ENCODE measurements at regions not wholly inside any gene's neighbourhood (a gene's known extent, or its start where the extent isn't known, plus 50 kb on each side); places are given as distances from the start of the nearest gene placed in this dataset.

DNA sequence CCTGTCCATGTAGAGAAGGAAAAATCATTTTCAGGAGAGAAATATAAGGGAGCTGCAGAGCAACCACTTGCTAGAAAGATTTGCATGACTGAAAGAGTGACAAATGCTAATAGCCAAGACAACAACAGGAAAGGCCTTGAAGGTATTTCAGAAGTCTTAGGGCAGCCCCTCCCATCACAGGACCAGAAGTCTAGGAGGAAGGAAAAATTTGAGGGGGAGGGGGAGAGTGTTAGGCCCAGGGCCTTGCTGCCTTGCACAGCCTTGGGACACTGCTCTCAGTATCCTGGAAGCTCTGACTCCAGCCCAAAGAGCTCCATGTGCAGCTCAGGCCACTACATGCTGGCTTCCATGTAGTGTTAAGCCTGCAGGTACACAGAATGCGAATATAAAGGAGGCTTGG lies 266.9 kb downstream of the GLI2 start:
- intact Hi-C loops (cut with micrococcal nuclease), result no loop called here
- Mint-ChIP-seq H3K27me3 (ENCODE audit: insufficient read depth) (peaks cover under 1% of the 10 kb centered on the region), H3K27ac (no peak overlapping the region), H3K9me3 (no peaks in the 10 kb centered on the region), H3K36me3 (ENCODE audit: low read depth) (no peaks in the 10 kb centered on the region), H3K4me1 (ENCODE audit: low read depth) (no peaks in the 10 kb centered on the region), H3K4me3 (no peak overlapping the region)
- no peak for DNase-seq (ENCODE audit: low spot score)

DNA sequence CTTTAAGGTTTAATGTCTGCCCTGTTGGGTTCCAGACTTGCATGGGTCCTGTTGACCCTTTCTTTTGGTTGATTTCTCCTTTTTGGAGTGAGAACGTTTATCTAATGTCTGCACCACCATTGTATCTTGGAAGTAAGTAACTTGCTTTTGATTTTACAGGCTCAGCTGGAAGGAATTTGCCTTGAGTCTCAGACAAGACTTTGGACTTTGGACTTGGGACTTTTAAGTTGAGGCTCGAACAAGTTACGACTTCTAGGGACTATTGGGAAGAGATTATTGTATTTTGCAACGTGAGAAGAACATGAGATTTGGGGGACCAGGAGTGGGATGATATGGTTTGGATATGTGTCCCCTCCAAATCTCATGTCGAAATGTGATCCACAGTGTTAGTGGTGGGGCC lies 267.7 kb downstream of the GLI2 start:
- Mint-ChIP-seq H3K4me1 (ENCODE audit: low read depth) (no peaks in the 10 kb centered on the region), H3K27me3 (ENCODE audit: insufficient read depth) (no peaks in the 10 kb centered on the region), H3K36me3 (ENCODE audit: low read depth) (no peaks in the 10 kb centered on the region), H3K4me3 (no peak overlapping the region), H3K27ac (no peak overlapping the region), H3K9me3 (no peaks in the 10 kb centered on the region)
- intact Hi-C loops (cut with micrococcal nuclease), result no loop called here
- DNase-seq (ENCODE audit: low spot score), result no peak

DNA sequence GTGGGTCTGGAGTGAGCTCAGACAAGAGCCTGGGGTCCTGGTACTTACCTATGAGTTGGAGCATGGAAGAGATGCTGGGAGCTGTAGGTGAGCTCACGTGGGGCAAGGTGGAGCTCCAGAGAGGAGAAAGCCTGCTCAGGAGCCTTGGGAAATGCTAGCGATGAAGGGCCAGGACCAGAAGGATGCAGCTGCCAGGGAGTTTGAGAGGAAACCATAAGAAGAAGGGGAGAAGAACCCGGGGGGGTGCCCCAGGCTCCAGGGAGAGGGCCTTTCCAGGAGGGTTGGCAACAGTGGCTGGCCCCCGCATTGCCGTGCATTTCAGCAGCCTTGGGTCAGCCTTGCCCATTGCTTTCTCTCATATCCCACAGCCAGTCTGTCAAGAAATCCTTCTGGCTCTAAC lies 268.7 kb downstream of the GLI2 start:
- intact Hi-C loops (cut with micrococcal nuclease), result no loop called here
- H3K4me1 Mint-ChIP-seq (ENCODE audit: low read depth), result no peaks in the 10 kb centered on the region
- DNase-seq (ENCODE audit: low spot score), result no peak

GRCh38 chr2:121004950-121005349 lies 269.3 kb downstream of the GLI2 start:
- Mint-ChIP-seq H3K9me3 (no peaks in the 10 kb centered on the region), H3K27me3 (ENCODE audit: insufficient read depth) (no peaks in the 10 kb centered on the region), H3K36me3 (ENCODE audit: low read depth) (no peaks in the 10 kb centered on the region), H3K27ac (no peak overlapping the region), H3K4me1 (ENCODE audit: low read depth) (no peaks in the 10 kb centered on the region), H3K4me3 (no peak overlapping the region)
- intact Hi-C loops (cut with micrococcal nuclease), result no loop called here
- DNase-seq (ENCODE audit: low spot score), result no peak

More for the DNA sequence above, 268.7 kb downstream of the GLI2 start:
- no peak overlapping the region for H3K27ac Mint-ChIP-seq
- no peaks in the 10 kb centered on the region for H3K27me3 Mint-ChIP-seq (ENCODE audit: insufficient read depth)
- no peaks in the 10 kb centered on the region for H3K36me3 Mint-ChIP-seq (ENCODE audit: low read depth)
- H3K4me3 Mint-ChIP-seq, result no peak overlapping the region
- H3K9me3 Mint-ChIP-seq, result no peaks in the 10 kb centered on the region

DNA sequence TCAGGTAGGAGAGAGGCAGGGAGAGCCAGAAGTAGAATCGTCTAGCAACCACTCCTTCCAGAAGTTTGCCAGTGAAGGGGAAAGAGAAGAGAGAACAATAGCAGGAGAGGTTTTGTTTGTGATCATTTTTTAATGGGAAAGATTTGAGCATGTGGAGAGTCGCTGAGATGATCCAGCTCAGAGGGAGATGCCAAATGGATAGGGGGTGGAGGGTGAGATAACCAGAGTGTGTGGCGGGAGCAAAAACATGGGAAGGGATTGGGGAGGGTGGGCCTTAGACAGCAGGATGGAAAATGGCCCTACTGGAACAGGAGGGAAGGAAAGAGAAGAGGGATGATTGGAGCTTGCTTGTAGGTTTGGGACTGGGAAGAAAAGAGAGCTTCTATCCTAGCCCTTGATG lies 269.8 kb downstream of the GLI2 start:
- intact Hi-C loops (cut with micrococcal nuclease), result no loop called here
- Mint-ChIP-seq H3K27me3 (ENCODE audit: insufficient read depth) (no peaks in the 10 kb centered on the region), H3K36me3 (ENCODE audit: low read depth) (no peaks in the 10 kb centered on the region), H3K27ac (no peak overlapping the region), H3K9me3 (no peaks in the 10 kb centered on the region), H3K4me3 (no peak overlapping the region), H3K4me1 (ENCODE audit: low read depth) (no peaks in the 10 kb centered on the region)
- no peak for DNase-seq (ENCODE audit: low spot score)

- intact Hi-C loops (cut with micrococcal nuclease), result no loop called here
- H3K27ac Mint-ChIP-seq, result no peak overlapping the region
- no peak for DNase-seq (ENCODE audit: low spot score)
- no peak overlapping the region for H3K4me3 Mint-ChIP-seq
- H3K9me3 Mint-ChIP-seq, result no peaks in the 10 kb centered on the region
- H3K27me3 Mint-ChIP-seq (ENCODE audit: insufficient read depth), result no peaks in the 10 kb centered on the region
- no peaks in the 10 kb centered on the region for H3K4me1 Mint-ChIP-seq (ENCODE audit: low read depth)
- no peaks in the 10 kb centered on the region for H3K36me3 Mint-ChIP-seq (ENCODE audit: low read depth)
Observed at GRCh38 chr2:121006743-121007489, 271.2 kb downstream of the GLI2 start.

DNA sequence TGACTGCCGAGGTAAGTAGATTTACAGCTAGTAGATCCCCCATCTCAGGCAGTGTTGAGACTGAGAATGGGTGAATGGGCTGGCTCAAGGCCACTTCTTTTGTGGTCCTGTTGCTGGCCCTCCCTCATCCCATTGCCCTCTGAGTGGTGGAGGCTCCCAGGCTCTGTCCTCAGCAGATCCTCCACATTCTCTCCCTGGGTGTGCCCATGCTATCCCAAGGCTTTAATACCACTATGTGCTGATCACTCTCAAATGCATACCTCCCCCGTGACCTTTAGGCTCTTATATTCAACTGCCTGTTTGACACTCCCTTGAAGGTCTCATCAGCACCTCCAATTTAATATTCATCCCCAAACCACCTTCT lies 271.8 kb downstream of the GLI2 start:
- no peaks in the 10 kb centered on the region for H3K36me3 Mint-ChIP-seq (ENCODE audit: low read depth)
- H3K27me3 Mint-ChIP-seq (ENCODE audit: insufficient read depth), result no peaks in the 10 kb centered on the region
- H3K4me1 Mint-ChIP-seq (ENCODE audit: low read depth), result no peaks in the 10 kb centered on the region
- no peak for DNase-seq (ENCODE audit: low spot score)
- no peaks in the 10 kb centered on the region for H3K9me3 Mint-ChIP-seq
- intact Hi-C loops (cut with micrococcal nuclease), result no loop called here
- no peak overlapping the region for H3K4me3 Mint-ChIP-seq
- H3K27ac Mint-ChIP-seq, result no peak overlapping the region

DNA sequence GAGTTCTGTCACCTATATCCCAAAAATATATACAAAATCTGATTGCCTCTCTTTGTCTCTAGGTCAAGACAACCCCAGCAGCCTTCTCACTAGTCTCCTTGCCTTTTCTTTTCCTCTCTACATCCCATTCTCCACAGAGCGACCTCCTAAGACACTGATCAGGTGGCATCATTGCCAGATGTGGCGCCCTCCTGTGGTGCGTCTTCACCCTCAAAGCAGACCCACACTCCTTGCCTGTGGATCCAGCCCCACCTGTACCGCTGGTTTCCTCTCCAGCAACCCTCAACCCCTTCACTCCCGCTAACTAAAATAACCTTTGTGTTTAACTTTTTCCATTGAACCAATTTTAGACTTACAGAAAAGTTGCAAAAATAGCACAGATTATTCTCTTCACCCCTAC lies 273.3 kb downstream of the GLI2 start:
- no peak for DNase-seq (ENCODE audit: low spot score)
- Mint-ChIP-seq H3K4me1 (ENCODE audit: low read depth) (no peaks in the 10 kb centered on the region), H3K27ac (no peak overlapping the region), H3K27me3 (ENCODE audit: insufficient read depth) (peaks cover 2% of the 10 kb centered on the region), H3K9me3 (no peaks in the 10 kb centered on the region), H3K4me3 (no peak overlapping the region), H3K36me3 (ENCODE audit: low read depth) (no peaks in the 10 kb centered on the region)
- intact Hi-C loops (cut with micrococcal nuclease), result no loop called here

DNA sequence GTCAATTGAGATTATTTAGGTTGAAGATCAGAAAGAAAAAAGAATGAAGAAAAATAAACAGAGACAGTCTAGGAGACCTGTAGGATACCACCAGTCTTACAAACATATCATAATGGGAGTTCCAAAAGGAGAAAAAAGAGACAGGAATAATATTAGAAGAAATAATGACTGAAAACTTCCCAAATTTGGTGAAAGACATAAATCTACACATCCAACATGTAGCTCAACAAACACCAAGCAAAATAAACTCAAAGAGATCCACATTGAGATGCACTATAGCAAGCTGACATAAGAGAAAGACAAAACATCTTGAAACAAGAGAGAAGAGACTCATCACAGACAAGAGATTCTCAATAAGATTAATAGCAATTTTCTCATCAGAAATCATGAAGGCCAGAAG lies 274.0 kb downstream of the TFCP2L1 start:
- DNase-seq (ENCODE audit: low spot score), result no peak
- H3K27me3 Mint-ChIP-seq (ENCODE audit: insufficient read depth), result peaks cover 2% of the 10 kb centered on the region
- no peaks in the 10 kb centered on the region for H3K4me1 Mint-ChIP-seq (ENCODE audit: low read depth)
- H3K9me3 Mint-ChIP-seq, result no peaks in the 10 kb centered on the region
- H3K36me3 Mint-ChIP-seq (ENCODE audit: low read depth), result no peaks in the 10 kb centered on the region
- intact Hi-C loops (cut with micrococcal nuclease), result no loop called here
- H3K27ac Mint-ChIP-seq, result no peak overlapping the region
- H3K4me3 Mint-ChIP-seq, result no peak overlapping the region

- Mint-ChIP-seq H3K27ac (no peak overlapping the region), H3K27me3 (ENCODE audit: insufficient read depth) (peaks cover 2% of the 10 kb centered on the region), H3K4me1 (ENCODE audit: low read depth) (no peaks in the 10 kb centered on the region), H3K36me3 (ENCODE audit: low read depth) (no peaks in the 10 kb centered on the region), H3K9me3 (no peaks in the 10 kb centered on the region), H3K4me3 (no peak overlapping the region)
- intact Hi-C loops (cut with micrococcal nuclease), result no loop called here
- DNase-seq (ENCODE audit: low spot score), result no peak
Observed at GRCh38 chr2:121014876-121015275, 270.1 kb downstream of the TFCP2L1 start.

DNA sequence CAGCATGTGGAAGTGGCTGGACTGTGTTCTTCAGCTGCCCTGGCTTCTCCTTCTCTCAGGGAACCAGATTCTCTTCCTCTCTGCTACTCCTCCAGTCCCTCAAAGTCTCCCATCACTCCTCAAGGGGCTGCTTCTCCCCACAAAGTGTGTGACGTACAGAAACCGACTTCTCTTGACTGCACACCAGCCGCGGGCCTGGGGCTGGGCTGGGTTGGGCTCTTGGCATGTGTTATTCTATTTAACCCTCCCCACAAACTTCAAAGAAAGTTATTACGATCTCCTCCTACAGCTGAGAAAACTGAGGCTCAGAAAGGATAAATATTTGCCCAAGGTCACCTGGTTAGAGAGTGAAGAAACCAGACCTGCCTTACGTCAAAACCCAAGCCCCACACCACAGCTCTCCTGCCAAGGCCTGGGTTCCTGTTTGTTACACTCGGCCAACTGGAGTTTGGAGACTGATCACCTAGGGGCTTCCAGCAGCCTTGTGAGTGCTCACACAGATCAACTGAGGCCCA lies 269.0 kb downstream of the TFCP2L1 start:
- intact Hi-C loops (cut with micrococcal nuclease), result no loop called here
- Mint-ChIP-seq H3K36me3 (ENCODE audit: low read depth) (no peaks in the 10 kb centered on the region), H3K9me3 (no peaks in the 10 kb centered on the region), H3K27ac (no peak overlapping the region), H3K4me1 (ENCODE audit: low read depth) (no peaks in the 10 kb centered on the region), H3K4me3 (no peak overlapping the region), H3K27me3 (ENCODE audit: insufficient read depth) (peaks cover 2% of the 10 kb centered on the region)
- no peak for DNase-seq (ENCODE audit: low spot score)

DNA sequence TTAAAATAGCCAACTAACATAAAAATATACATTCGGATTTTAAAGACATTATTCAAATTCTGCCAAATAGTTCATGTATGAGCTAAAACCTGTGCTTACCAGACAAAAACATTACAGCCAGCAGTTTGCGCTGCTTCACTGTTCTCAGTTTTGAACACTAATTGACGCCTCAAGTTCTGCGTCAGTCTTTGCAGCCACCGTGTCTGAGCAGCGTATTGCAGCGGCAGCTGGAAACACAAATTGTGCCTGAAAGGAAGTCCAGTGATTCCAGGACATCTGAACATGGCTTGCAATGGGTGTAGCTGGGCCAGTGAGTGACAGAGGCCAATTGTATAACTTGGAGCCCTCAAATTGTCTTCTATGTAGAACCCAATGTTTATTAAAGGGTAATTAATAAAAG lies 267.6 kb downstream of the TFCP2L1 start:
- Mint-ChIP-seq H3K9me3 (no peaks in the 10 kb centered on the region), H3K4me1 (ENCODE audit: low read depth) (no peaks in the 10 kb centered on the region), H3K27ac (no peak overlapping the region), H3K36me3 (ENCODE audit: low read depth) (no peaks in the 10 kb centered on the region), H3K4me3 (no peak overlapping the region), H3K27me3 (ENCODE audit: insufficient read depth) (peaks cover 2% of the 10 kb centered on the region)
- no peak for DNase-seq (ENCODE audit: low spot score)
- intact Hi-C loops (cut with micrococcal nuclease), result no loop called here

- no peaks in the 10 kb centered on the region for H3K27me3 Mint-ChIP-seq (ENCODE audit: insufficient read depth)
- H3K4me3 Mint-ChIP-seq, result no peak overlapping the region
- no peaks in the 10 kb centered on the region for H3K9me3 Mint-ChIP-seq
- H3K36me3 Mint-ChIP-seq (ENCODE audit: low read depth), result no peaks in the 10 kb centered on the region
- H3K4me1 Mint-ChIP-seq (ENCODE audit: low read depth), result no peaks in the 10 kb centered on the region
- no peak overlapping the region for H3K27ac Mint-ChIP-seq
- intact Hi-C loops (cut with micrococcal nuclease), result no loop called here
- no peak for DNase-seq (ENCODE audit: low spot score)
Observed at GRCh38 chr2:121018136-121019061, 266.6 kb downstream of the TFCP2L1 start.
